ENCODE measurements at regions not wholly inside any gene's neighbourhood (a gene's known extent, or its start where the extent isn't known, plus 50 kb on each side); places are given as distances from the start of the nearest gene placed in this dataset.
"Not testable (repeated sequence)": the region's sequence is repeated elsewhere in the genome, so short reads cannot be mapped to it uniquely, and the experiment has no call there.

- DNase-seq, result no peak
- H3K4me3 ChIP-seq, result no peak overlapping the region
- no peaks in the 10 kb centered on the region for H3K4me1 ChIP-seq
- TF ChIP-seq POLR2A (IDR thresholded peaks at IDR 0.05) (no peak), CTCF (IDR thresholded peaks at IDR 0.05 in 8 of 11, conservative IDR thresholded peaks at IDR 0.05 in 3 of 11) (no peak), POLR2AphosphoS5 (IDR thresholded peaks at IDR 0.05) (no peak)
- H3K27me3 ChIP-seq (replicated peaks in 1 of 7), result no peaks in the 10 kb centered on the region
- no peaks in the 10 kb centered on the region for H3K36me3 ChIP-seq
- intact Hi-C loops (cut with DNase I; ENCODE audit: low total_unique reads), result no loop called here
- peaks cover 0 to 7% (median 0%) of the 10 kb centered on the region in 8 donors for H3K9me3 ChIP-seq
- H3K27ac ChIP-seq, result no peak overlapping the region
- WGBS, 5 donors, result 87 to 92% (median 91%) methylated on average over 15 of the region's 15 CpGs
These were observed 414.6 kb downstream of the TMEM182 start for GRCh38 chr2:103176294-103176915.

GRCh38 chr2:103179798-103180197, 418.0 kb downstream of the TMEM182 start:
- Histone ChIP-seq H3K9me3 (peaks cover 0 to 9% (median 0%) of the 10 kb centered on the region in 8 donors), H3K36me3 (no peaks in the 10 kb centered on the region), H3K27me3 (replicated peaks in 1 of 7) (no peaks in the 10 kb centered on the region), H3K4me3 (no peak overlapping the region), H3K27ac (no peak overlapping the region), H3K4me1 (no peaks in the 10 kb centered on the region)
- intact Hi-C loops (cut with DNase I; ENCODE audit: low total_unique reads), result no loop called here
- no peak for TF ChIP-seq CTCF (IDR thresholded peaks at IDR 0.05 in 8 of 11, conservative IDR thresholded peaks at IDR 0.05 in 3 of 11)
- no peak for TF ChIP-seq POLR2A (IDR thresholded peaks at IDR 0.05)
- TF ChIP-seq POLR2AphosphoS5 (IDR thresholded peaks at IDR 0.05), result no peak
- WGBS, 5 donors, result 65 to 79% (median 71%) methylated on average over 3 of the region's 3 CpGs
- no peak for DNase-seq

- Histone ChIP-seq H3K4me1 (no peaks in the 10 kb centered on the region), H3K27me3 (replicated peaks in 1 of 7) (no peaks in the 10 kb centered on the region), H3K36me3 (no peaks in the 10 kb centered on the region), H3K27ac (no peak overlapping the region), H3K4me3 (no peak overlapping the region), H3K9me3 (peaks cover 0 to 17% (median 0%) of the 10 kb centered on the region in 8 donors)
- DNase-seq, result no peak
- TF ChIP-seq POLR2AphosphoS5 (IDR thresholded peaks at IDR 0.05) (no peak), CTCF (IDR thresholded peaks at IDR 0.05 in 8 of 11, conservative IDR thresholded peaks at IDR 0.05 in 3 of 11) (no peak), POLR2A (IDR thresholded peaks at IDR 0.05) (no peak)
- WGBS, 5 donors, result 83 to 96% (median 89%) methylated on average over 1 of the region's 1 CpG
- intact Hi-C loops (cut with DNase I; ENCODE audit: low total_unique reads), result no loop called here
These were observed 421.2 kb downstream of the TMEM182 start for GRCh38 chr2:103183061-103183460.

GRCh38 chr2:103196802-103197201, 435.0 kb downstream of the TMEM182 start:
- DNase-seq, result no peak
- H3K36me3 ChIP-seq, result no peaks in the 10 kb centered on the region
- TF ChIP-seq POLR2AphosphoS5 (IDR thresholded peaks at IDR 0.05), result no peak
- TF ChIP-seq POLR2A (IDR thresholded peaks at IDR 0.05), result no peak
- TF ChIP-seq CTCF (IDR thresholded peaks at IDR 0.05 in 8 of 11, conservative IDR thresholded peaks at IDR 0.05 in 3 of 11), result no peak
- H3K27me3 ChIP-seq (replicated peaks in 1 of 7), result no peaks in the 10 kb centered on the region
- H3K27ac ChIP-seq, result no peak overlapping the region
- intact Hi-C loops (cut with DNase I; ENCODE audit: low total_unique reads), result no loop called here
- H3K4me3 ChIP-seq, result no peak overlapping the region
- peaks cover 0 to 35% (median 16%) of the 10 kb centered on the region in 8 donors for H3K9me3 ChIP-seq
- no peaks in the 10 kb centered on the region for H3K4me1 ChIP-seq
- 55 to 85% (median 81%) methylated on average over 3 of the region's 3 CpGs for WGBS, 5 donors

GRCh38 chr2:103200774-103201173, 438.9 kb downstream of the TMEM182 start:
- H3K4me3 ChIP-seq; intact Hi-C loops (cut with DNase I; ENCODE audit: low total_unique reads); H3K27me3 ChIP-seq (replicated peaks in 1 of 7); DNase-seq; H3K27ac ChIP-seq; H3K36me3 ChIP-seq; H3K4me1 ChIP-seq: not testable (repeated sequence)
- H3K9me3 ChIP-seq, result peaks cover 0 to 28% (median 14%) of the 10 kb centered on the region in 8 donors
- WGBS, 5 donors, result 71 to 84% (median 76%) methylated on average over 4 of the region's 4 CpGs; no CpG with 5 or more reads in 1 of the 5 donors
